Stimulated activated CD4-positive, alpha-beta T cell treated with anti-CD3 and anti-CD28 coated beads, Interleukin-12 subunit alpha, Interleukin-12 subunit beta, amount 100 ng/mL, for 4 hours (primary cell): ENCODE measurements at regions not wholly inside any gene's neighbourhood (a gene's known extent, or its start where the extent isn't known, plus 50 kb on each side); places are given as distances from the start of the nearest gene placed in this dataset.
"Not testable (repeated sequence)": the region's sequence is repeated elsewhere in the genome, so short reads cannot be mapped to it uniquely, and the experiment has no call there.

Experiments used
- DNase-seq: peaks from one replicate; pipeline ENCODE4 v3.0.0-alpha.2; 2020

GRCh38 chr4:117577686-117578311, 456.5 kb upstream of the NDST3 start:
- no peak for DNase-seq

GRCh38 chr4:117588771-117589170, 445.5 kb upstream of the NDST3 start:
- no peak for DNase-seq

GRCh38 chr4:117596917-117597480, 437.3 kb upstream of the NDST3 start:
- DNase-seq, result no peak

GRCh38 chr4:117599393-117599792, 434.9 kb upstream of the NDST3 start:
- not testable (repeated sequence) for DNase-seq

GRCh38 chr4:117600936-117601335, 433.4 kb upstream of the NDST3 start:
- DNase-seq, result not testable (repeated sequence)

GRCh38 chr4:117610706-117611308, 423.5 kb upstream of the NDST3 start:
- no peak for DNase-seq

- DNase-seq, result no peak
Observed at GRCh38 chr4:117621673-117622072, 412.6 kb upstream of the NDST3 start.

- DNase-seq, result no peak
Observed at GRCh38 chr4:117623326-117623725, 411.0 kb upstream of the NDST3 start.

GRCh38 chr4:117626664-117627063, 407.6 kb upstream of the NDST3 start:
- no peak for DNase-seq

GRCh38 chr4:117634716-117635115, 399.6 kb upstream of the NDST3 start:
- no peak for DNase-seq

- DNase-seq, result no peak
Observed at GRCh38 chr4:117637347-117637746, 396.9 kb upstream of the NDST3 start.

GRCh38 chr4:117640836-117641235, 393.4 kb upstream of the NDST3 start:
- DNase-seq, result no peak

GRCh38 chr4:117641519-117641918, 392.8 kb upstream of the NDST3 start:
- no peak for DNase-seq

- DNase-seq, result no peak
Observed at GRCh38 chr4:117654079-117654478, 380.2 kb upstream of the NDST3 start.

- DNase-seq, result no peak
Observed at GRCh38 chr4:117660668-117661067, 373.6 kb upstream of the NDST3 start.

- DNase-seq, result no peak
Observed at GRCh38 chr4:117661091-117662072, 372.9 kb upstream of the NDST3 start.

GRCh38 chr4:117664706-117665444, 369.4 kb upstream of the NDST3 start:
- DNase-seq, result no peak

- no peak for DNase-seq
Observed at GRCh38 chr4:117676153-117676552, 358.1 kb upstream of the NDST3 start.

- DNase-seq, result no peak
Observed at GRCh38 chr4:117678861-117679260, 355.4 kb upstream of the NDST3 start.

GRCh38 chr4:117691572-117692351, 342.5 kb upstream of the NDST3 start:
- DNase-seq, result no peak

- no peak for DNase-seq
Observed at GRCh38 chr4:117692538-117692937, 341.7 kb upstream of the NDST3 start.

GRCh38 chr4:117699595-117699994, 334.7 kb upstream of the NDST3 start:
- no peak for DNase-seq
